T-cell (primary cell): ENCODE measurements at regions not wholly inside any gene's neighbourhood (a gene's known extent, or its start where the extent isn't known, plus 50 kb on each side); places are given as distances from the start of the nearest gene placed in this dataset.

Experiments used
- ATAC-seq, 4 experiments: fragments of 200-7000 bp in 3 of 4; fragments of 150-1000 bp in 1 of 4; cut with Tn5 transposase; replicated peaks in 1 of 4; 1 replicate in 3 of 4; 2 replicates in 1 of 4; pipeline ENCODE4 v1.10.0; 2021; ENCODE audit warnings: moderate library complexity in 3 of 4, mild to moderate bottlenecking in 2 of 4, moderate number of reproducible peaks in 1 of 4
- CTCF ChIA-PET, 2 donors: fragments of 300-600 bp; sonication (Branson Sonifier 250); formaldehyde crosslinking; loops; one replicate each; lab custom pipeline; 2022; ENCODE audit warnings: antibody characterized with exemption in 2 of 2; lab: Charles Lee
- POLR2A ChIA-PET, 2 donors: fragments of 300-600 bp; sonication (Branson Sonifier 250); formaldehyde crosslinking; loops; one replicate each; lab custom pipeline; 2022; ENCODE audit warnings: antibody characterized with exemption in 2 of 2; lab: Charles Lee
- DNase-seq, 35 experiments: peaks; one replicate each; pipeline versions ENCODE4 v3.0.0 to v3.0.0-alpha.2; 2013 to 2023
- H3K27ac ChIP-seq: one replicate; pipeline ENCODE4 v1.5.1; 2013; ENCODE audit warnings: low read length
- H3K27me3 ChIP-seq, 2 experiments: replicated peaks in 1 of 2; 1 replicate in 1 of 2; 2 replicates in 1 of 2; pipeline versions ENCODE4 v1.6.1 to v1.7.0; 2013; ENCODE audit warnings: low read length in 1 of 2, mixed read lengths in 1 of 2; ENCODE audit not compliant: control insufficient read depth in 2 of 2, insufficient read depth in 2 of 2; ENCODE audit errors: extremely low read depth in 1 of 2
- H3K36me3 ChIP-seq, 2 donors: 1 replicate in 1 of 2; 2 replicates in 1 of 2; pipeline versions ENCODE4 v1.6.1 to v1.7.0; 2013; ENCODE audit warnings: low read length in 1 of 2; ENCODE audit not compliant: control insufficient read depth in 2 of 2, insufficient read depth in 1 of 2; ENCODE audit errors: extremely low read depth in 1 of 2
- H3K4me1 ChIP-seq, 2 experiments: 1 replicate in 1 of 2; 2 replicates in 1 of 2; pipeline versions ENCODE4 v1.6.1 to v1.7.0; 2013; ENCODE audit warnings: low read length in 2 of 2, mixed read lengths in 1 of 2; ENCODE audit not compliant: insufficient read depth in 2 of 2, control insufficient read depth in 1 of 2; ENCODE audit errors: extremely low read depth in 1 of 2
- H3K4me3 ChIP-seq, 2 donors: 1 replicate in 1 of 2; 2 replicates in 1 of 2; pipeline versions ENCODE4 v1.5.1 to v1.7.0; 2013; ENCODE audit warnings: mild to moderate bottlenecking in 2 of 2, low read length in 1 of 2, moderate library complexity in 1 of 2; ENCODE audit not compliant: control insufficient read depth in 1 of 2; ENCODE audit errors: extremely low read depth in 1 of 2
- H3K9me3 ChIP-seq: 2 replicates; pipeline ENCODE4 v1.7.0; 2013
- H3K27ac Mint-ChIP-seq, 2 donors: one replicate each; pipeline ENCODE4 v1.8.0; 2020 to 2021; ENCODE audit warnings: mild to moderate bottlenecking in 2 of 2, mixed read lengths in 2 of 2
- H3K27me3 Mint-ChIP-seq, 2 donors: one replicate each; pipeline ENCODE4 v1.8.0; 2021 to 2022; ENCODE audit warnings: mixed read lengths in 2 of 2
- H3K36me3 Mint-ChIP-seq: one replicate; pipeline ENCODE4 v1.8.0; 2021; ENCODE audit warnings: mixed read lengths
- H3K4me1 Mint-ChIP-seq, 3 donors: one replicate each; pipeline ENCODE4 v1.8.0; 2020 to 2022; ENCODE audit warnings: mixed read lengths in 3 of 3, mild to moderate bottlenecking in 1 of 3
- H3K4me3 Mint-ChIP-seq, 3 donors: one replicate each; pipeline ENCODE4 v1.8.0; 2020 to 2022; ENCODE audit warnings: mild to moderate bottlenecking in 3 of 3, mixed read lengths in 3 of 3, moderate library complexity in 3 of 3
- H3K9me3 Mint-ChIP-seq, 3 donors: one replicate each; pipeline ENCODE4 v1.8.0; 2020 to 2022; ENCODE audit warnings: mixed read lengths in 3 of 3
- WGBS: methylation state at CpG from one replicate; pipeline ENCODE4 v1.1.5; 2013; ENCODE audit warnings: missing lambda C conversion rate; ENCODE audit not compliant: insufficient coverage; 5-methylcytosine and 5-hydroxymethylcytosine counted together

GRCh38 chr11:70546191-70546940 is 148.0 kb downstream of the CTTN start:
- peaks cover 0 to under 1% (median 0%) of the 10 kb centered on the region in 3 donors for H3K4me1 Mint-ChIP-seq
- Histone ChIP-seq H3K4me3 (no peak overlapping the region), H3K27me3 (peaks cover 0 to 37% of the 10 kb centered on the region in 2 experiments), H3K27ac (no peak overlapping the region), H3K4me1 (no peaks in the 10 kb centered on the region), H3K36me3 (no peaks in the 10 kb centered on the region), H3K9me3 (no peaks in the 10 kb centered on the region)
- ChIA-PET CTCF (no interaction called here), POLR2A (no interaction called here)
- no peak overlapping the region for H3K27ac Mint-ChIP-seq
- ATAC-seq (no peak), DNase-seq (no peak)
- H3K36me3 Mint-ChIP-seq = no peaks in the 10 kb centered on the region
- H3K9me3 Mint-ChIP-seq = peaks cover 0 to 3% (median under 1%) of the 10 kb centered on the region in 3 donors
- peaks cover 8 to 9% of the 10 kb centered on the region in 2 donors for H3K27me3 Mint-ChIP-seq
- no peak overlapping the region for H3K4me3 Mint-ChIP-seq
- WGBS = 67% methylated on average over 6 of the region's 9 CpGs

GRCh38 chr11:70547386-70547785 is 149.1 kb downstream of the CTTN start:
- WGBS = 90% methylated on average over 6 of the region's 7 CpGs
- Mint-ChIP-seq H3K27me3 (peaks cover 8 to 9% of the 10 kb centered on the region in 2 donors), H3K4me1 (no peaks in the 10 kb centered on the region), H3K9me3 (no peaks in the 10 kb centered on the region), H3K27ac (no peak overlapping the region), H3K4me3 (no peak overlapping the region), H3K36me3 (no peaks in the 10 kb centered on the region)
- ATAC-seq (no peak), DNase-seq (no peak)
- Histone ChIP-seq H3K27me3 (peaks cover 0 to 39% of the 10 kb centered on the region in 2 experiments), H3K36me3 (no peaks in the 10 kb centered on the region), H3K27ac (no peak overlapping the region), H3K4me3 (no peak overlapping the region), H3K9me3 (no peaks in the 10 kb centered on the region), H3K4me1 (no peaks in the 10 kb centered on the region)
- CTCF ChIA-PET = no interaction called here
- POLR2A ChIA-PET = interaction anchor here in 1 of 2 donors (0.6 kb wide), 2 partner anchors 33 to 78 kb away, joined by 3 to 4 read pairs; no protein-coding TSS in a partner anchor

- H3K36me3 Mint-ChIP-seq = no peaks in the 10 kb centered on the region
- Histone ChIP-seq H3K4me1 (no peaks in the 10 kb centered on the region), H3K9me3 (no peaks in the 10 kb centered on the region), H3K27ac (no peak overlapping the region), H3K36me3 (no peaks in the 10 kb centered on the region), H3K27me3 (peaks cover 0 to 33% of the 10 kb centered on the region in 2 experiments), H3K4me3 (no peak overlapping the region)
- peaks cover 8 to 9% of the 10 kb centered on the region in 2 donors for H3K27me3 Mint-ChIP-seq
- H3K9me3 Mint-ChIP-seq = no peaks in the 10 kb centered on the region
- H3K27ac Mint-ChIP-seq = no peak overlapping the region
- DNase-seq (no peak), ATAC-seq (no peak)
- no peaks in the 10 kb centered on the region for H3K4me1 Mint-ChIP-seq
- 91% methylated on average over 8 of the region's 22 CpGs for WGBS
- no peak overlapping the region for H3K4me3 Mint-ChIP-seq
- ChIA-PET POLR2A (interaction anchor here in 1 of 2 donors (0.6 kb wide), 1 partner anchor 33 kb away, joined by 4 read pairs; no protein-coding TSS in a partner anchor), CTCF (no interaction called here)
Observed at GRCh38 chr11:70547821-70548670, 149.7 kb downstream of the CTTN start.

- Histone ChIP-seq H3K36me3 (no peaks in the 10 kb centered on the region), H3K9me3 (no peaks in the 10 kb centered on the region), H3K4me3 (no peak overlapping the region), H3K4me1 (no peaks in the 10 kb centered on the region), H3K27me3 (peaks cover 0 to 30% of the 10 kb centered on the region in 2 experiments), H3K27ac (no peak overlapping the region)
- H3K4me1 Mint-ChIP-seq = no peaks in the 10 kb centered on the region
- DNase-seq (no peak), ATAC-seq (no peak)
- H3K4me3 Mint-ChIP-seq = no peak overlapping the region
- H3K27me3 Mint-ChIP-seq = peaks cover 8 to 9% of the 10 kb centered on the region in 2 donors
- 83% methylated on average over 15 of the region's 15 CpGs for WGBS
- H3K9me3 Mint-ChIP-seq = no peaks in the 10 kb centered on the region
- no peaks in the 10 kb centered on the region for H3K36me3 Mint-ChIP-seq
- H3K27ac Mint-ChIP-seq = no peak overlapping the region
- CTCF ChIA-PET = no interaction called here
- POLR2A ChIA-PET = no interaction called here
Observed at GRCh38 chr11:70548976-70549375, 150.6 kb downstream of the CTTN start.

- CTCF ChIA-PET = no interaction called here
Observed at GRCh38 chr11:70549386-70549785, 151.1 kb downstream of the CTTN start.

GRCh38 chr11:70549796-70550195 is 151.5 kb downstream of the CTTN start:
- Histone ChIP-seq H3K27me3 (peaks cover 0 to 29% of the 10 kb centered on the region in 2 experiments), H3K9me3 (no peaks in the 10 kb centered on the region), H3K4me1 (no peaks in the 10 kb centered on the region), H3K27ac (no peak overlapping the region), H3K36me3 (no peaks in the 10 kb centered on the region), H3K4me3 (no peak overlapping the region)
- no peaks in the 10 kb centered on the region for H3K36me3 Mint-ChIP-seq
- H3K4me3 Mint-ChIP-seq = no peak overlapping the region
- H3K9me3 Mint-ChIP-seq = no peaks in the 10 kb centered on the region
- H3K27ac Mint-ChIP-seq = no peak overlapping the region
- POLR2A ChIA-PET = no interaction called here
- no peak for DNase-seq
- peaks cover 8 to 9% of the 10 kb centered on the region in 2 donors for H3K27me3 Mint-ChIP-seq
- CTCF ChIA-PET = no interaction called here
- H3K4me1 Mint-ChIP-seq = no peaks in the 10 kb centered on the region
- ATAC-seq = no peak
- WGBS = 81% methylated on average over 11 of the region's 11 CpGs

More at GRCh38 chr11:70549386-70549785, 151.1 kb downstream of the CTTN start:
- H3K27ac ChIP-seq = no peak overlapping the region
- Mint-ChIP-seq H3K4me1 (no peaks in the 10 kb centered on the region), H3K36me3 (no peaks in the 10 kb centered on the region), H3K4me3 (no peak overlapping the region), H3K27ac (no peak overlapping the region), H3K27me3 (peaks cover 8 to 9% of the 10 kb centered on the region in 2 donors), H3K9me3 (no peaks in the 10 kb centered on the region)
- no peaks in the 10 kb centered on the region for H3K4me1 ChIP-seq
- POLR2A ChIA-PET = no interaction called here
- DNase-seq = no peak
- H3K36me3 ChIP-seq = no peaks in the 10 kb centered on the region
- H3K4me3 ChIP-seq = no peak overlapping the region
- H3K27me3 ChIP-seq = peaks cover 0 to 30% of the 10 kb centered on the region in 2 experiments
- H3K9me3 ChIP-seq = no peaks in the 10 kb centered on the region
- WGBS = 74% methylated on average over 12 of the region's 15 CpGs
- no peak for ATAC-seq
